Hepatocyte (in vitro differentiated cells): ENCODE measurements at regions not wholly inside any gene's neighbourhood (a gene's known extent, or its start where the extent isn't known, plus 50 kb on each side); places are given as distances from the start of the nearest gene placed in this dataset.

ENCODE experiments used
- DNase-seq: peaks from one replicate; pipeline ENCODE4 v3.0.0-alpha.2; 2016; ENCODE audit warnings: low spot score
- H2AFZ ChIP-seq: fragments of 200-600 bp; sonication (generic); 2 replicates; pipeline ENCODE4 v1.6.0; 2016; ENCODE audit warnings: antibody characterized with exemption, mild to moderate bottlenecking
- H3K27ac ChIP-seq: fragments of 200-600 bp; sonication (generic); 2 replicates; pipeline ENCODE4 v1.5.1; 2016; ENCODE audit warnings: mild to moderate bottlenecking
- H3K27me3 ChIP-seq: fragments of 200-600 bp; sonication (generic); 2 replicates; pipeline ENCODE4 v1.6.1; 2016
- H3K36me3 ChIP-seq: fragments of 200-600 bp; sonication (generic); replicated peaks from 2 replicates; pipeline ENCODE4 v1.5.1; 2016; ENCODE audit warnings: low read depth; ENCODE audit not compliant: insufficient read depth
- H3K4me1 ChIP-seq: fragments of 200-600 bp; sonication (generic); 2 replicates; pipeline ENCODE4 v1.5.1; 2016; ENCODE audit warnings: mild to moderate bottlenecking, moderate library complexity; ENCODE audit not compliant: insufficient read depth
- H3K4me2 ChIP-seq: fragments of 200-600 bp; sonication (generic); 2 replicates; pipeline ENCODE4 v1.6.0; 2016
- H3K4me3 ChIP-seq: fragments of 200-600 bp; sonication (generic); 2 replicates; pipeline ENCODE4 v1.5.1; 2016; ENCODE audit warnings: mild to moderate bottlenecking
- H3K79me2 ChIP-seq: fragments of 200-600 bp; sonication (generic); 2 replicates; pipeline ENCODE4 v1.6.0; 2017; ENCODE audit warnings: mild to moderate bottlenecking
- H3K9me2 ChIP-seq: fragments of 200-600 bp; sonication (generic); replicated peaks from 2 replicates; pipeline ENCODE4 v1.6.0; 2017; ENCODE audit warnings: mild to moderate bottlenecking; ENCODE audit not compliant: insufficient read depth
- H3K9me3 ChIP-seq: fragments of 200-600 bp; sonication (generic); 2 replicates; pipeline ENCODE4 v1.5.1; 2016; ENCODE audit warnings: low read depth, mild to moderate bottlenecking
- H4K20me1 ChIP-seq: fragments of 200-600 bp; sonication (generic); 2 replicates; pipeline ENCODE4 v1.6.0; 2016; ENCODE audit warnings: mild to moderate bottlenecking; ENCODE audit not compliant: insufficient read depth, poor library complexity, severe bottlenecking
- EZH2 ChIP-seq: fragments of 200-600 bp; sonication (generic); IDR thresholded peaks from 2 replicates; pipeline ENCODE4 v1.6.1; 2016; ENCODE audit warnings: antibody characterized with exemption, mild to moderate bottlenecking, borderline replicate concordance
- EZH2phosphoT487 ChIP-seq: fragments of 200-600 bp; sonication (generic); IDR thresholded peaks from one replicate; pipeline ENCODE4 v1.6.1; 2018; ENCODE audit warnings: antibody characterized with exemption, mild to moderate bottlenecking, low read depth, moderate library complexity; ENCODE audit not compliant: unreplicated experiment, severe bottlenecking
- WGBS: methylation state at CpG from one replicate; pipeline ENCODE4 v1.1.6; 2016; ENCODE audit warnings: low lambda C conversion rate; ENCODE audit errors: missing lambda C conversion rate; 5-methylcytosine and 5-hydroxymethylcytosine counted together
- TF ChIP-seq, protein P1 (sequence below): fragments of 200-600 bp; sonication (generic); IDR thresholded peaks from 2 replicates; pipeline ENCODE4 v1.5.1; 2016; ENCODE audit warnings: antibody characterized with exemption, mild to moderate bottlenecking; ENCODE audit not compliant: poor library complexity

DNA sequence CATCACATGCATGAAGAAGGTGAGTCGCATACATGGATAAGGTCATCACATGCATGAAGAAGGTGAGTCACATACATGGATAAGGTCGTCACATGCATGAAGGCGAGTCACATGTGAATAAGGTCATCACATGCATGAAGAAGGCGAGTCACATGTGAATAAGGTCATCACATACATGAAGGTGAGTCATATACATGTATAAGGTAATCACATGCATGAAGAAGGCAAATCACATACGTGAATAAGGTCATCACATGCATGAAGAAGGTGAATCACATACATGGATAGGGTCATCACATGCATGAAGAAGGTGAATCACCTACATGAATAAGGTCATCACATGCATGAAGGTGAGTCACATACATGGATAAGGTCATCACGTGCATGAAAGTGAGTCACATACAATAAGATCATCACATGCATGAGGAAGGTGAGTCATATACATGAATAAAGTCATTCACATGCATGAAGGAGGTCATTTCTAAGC, 105.1 kb upstream of the SDK2 start:
- no peak for DNase-seq
- H3K27ac ChIP-seq = no peak overlapping the region
- peaks cover 14% of the 10 kb centered on the region for H3K27me3 ChIP-seq
- no peak overlapping the region for H2AFZ ChIP-seq
- peaks cover 5% of the 10 kb centered on the region for H3K4me1 ChIP-seq
- no peaks in the 10 kb centered on the region for H3K79me2 ChIP-seq
- H3K36me3 ChIP-seq = no peaks in the 10 kb centered on the region
- no peak overlapping the region for H3K4me2 ChIP-seq
- H3K9me3 ChIP-seq = no peaks in the 10 kb centered on the region
- no peak overlapping the region for H3K4me3 ChIP-seq
- H3K9me2 ChIP-seq = no peaks in the 10 kb centered on the region
- TF ChIP-seq, protein P1, sequence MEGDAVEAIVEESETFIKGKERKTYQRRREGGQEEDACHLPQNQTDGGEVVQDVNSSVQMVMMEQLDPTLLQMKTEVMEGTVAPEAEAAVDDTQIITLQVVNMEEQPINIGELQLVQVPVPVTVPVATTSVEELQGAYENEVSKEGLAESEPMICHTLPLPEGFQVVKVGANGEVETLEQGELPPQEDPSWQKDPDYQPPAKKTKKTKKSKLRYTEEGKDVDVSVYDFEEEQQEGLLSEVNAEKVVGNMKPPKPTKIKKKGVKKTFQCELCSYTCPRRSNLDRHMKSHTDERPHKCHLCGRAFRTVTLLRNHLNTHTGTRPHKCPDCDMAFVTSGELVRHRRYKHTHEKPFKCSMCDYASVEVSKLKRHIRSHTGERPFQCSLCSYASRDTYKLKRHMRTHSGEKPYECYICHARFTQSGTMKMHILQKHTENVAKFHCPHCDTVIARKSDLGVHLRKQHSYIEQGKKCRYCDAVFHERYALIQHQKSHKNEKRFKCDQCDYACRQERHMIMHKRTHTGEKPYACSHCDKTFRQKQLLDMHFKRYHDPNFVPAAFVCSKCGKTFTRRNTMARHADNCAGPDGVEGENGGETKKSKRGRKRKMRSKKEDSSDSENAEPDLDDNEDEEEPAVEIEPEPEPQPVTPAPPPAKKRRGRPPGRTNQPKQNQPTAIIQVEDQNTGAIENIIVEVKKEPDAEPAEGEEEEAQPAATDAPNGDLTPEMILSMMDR = no peak
- 84% methylated on average over 6 of the region's 6 CpGs for WGBS
- no peaks in the 10 kb centered on the region for H4K20me1 ChIP-seq

DNA sequence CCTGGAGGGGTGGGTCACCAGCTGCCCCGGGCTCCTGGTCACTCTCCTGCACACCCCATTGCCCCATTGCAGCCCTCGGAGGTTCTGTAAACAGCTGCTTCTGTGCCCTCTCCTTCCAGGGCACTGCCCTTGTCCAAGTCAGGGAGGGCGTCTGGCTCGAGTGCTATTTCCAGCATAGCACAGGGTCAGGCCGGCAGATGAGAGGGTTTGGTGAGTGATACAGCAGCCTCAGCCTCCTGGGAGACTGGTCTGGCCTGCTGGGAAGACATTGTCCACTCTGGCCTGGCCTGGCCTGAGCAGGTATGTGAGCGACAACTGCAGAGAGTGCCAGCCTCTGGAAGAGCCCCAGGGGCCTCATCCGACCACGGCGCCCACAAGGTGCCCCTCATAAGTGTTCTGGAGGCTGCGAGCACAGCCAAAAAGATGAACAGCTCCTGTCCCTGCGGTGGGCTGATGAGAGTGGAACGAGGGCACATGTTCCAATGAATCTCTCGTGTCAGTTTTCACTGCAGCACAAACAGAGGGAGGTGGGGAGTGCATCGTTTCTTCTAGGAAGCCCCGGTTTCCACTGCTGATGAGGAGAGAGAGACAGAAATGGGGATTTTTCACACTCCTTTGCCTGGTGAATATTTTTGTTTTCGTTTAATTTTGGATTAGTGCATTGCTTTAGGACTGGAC, 105.8 kb upstream of the SDK2 start:
- Histone ChIP-seq H3K36me3 (no peaks in the 10 kb centered on the region), H3K27ac (no peak overlapping the region), H3K4me2 (no peak overlapping the region), H3K9me3 (no peaks in the 10 kb centered on the region), H4K20me1 (no peaks in the 10 kb centered on the region), H3K4me3 (no peak overlapping the region), H2AFZ (no peak overlapping the region), H3K79me2 (no peaks in the 10 kb centered on the region), H3K27me3 (peaks cover 14% of the 10 kb centered on the region), H3K9me2 (no peaks in the 10 kb centered on the region), H3K4me1 (peaks cover 5% of the 10 kb centered on the region)
- no peak for TF ChIP-seq EZH2phosphoT487
- TF ChIP-seq EZH2 = no peak
- TF ChIP-seq, protein P1 = no peak
- no peak for DNase-seq
- 77% methylated on average over 16 of the region's 16 CpGs for WGBS

DNA sequence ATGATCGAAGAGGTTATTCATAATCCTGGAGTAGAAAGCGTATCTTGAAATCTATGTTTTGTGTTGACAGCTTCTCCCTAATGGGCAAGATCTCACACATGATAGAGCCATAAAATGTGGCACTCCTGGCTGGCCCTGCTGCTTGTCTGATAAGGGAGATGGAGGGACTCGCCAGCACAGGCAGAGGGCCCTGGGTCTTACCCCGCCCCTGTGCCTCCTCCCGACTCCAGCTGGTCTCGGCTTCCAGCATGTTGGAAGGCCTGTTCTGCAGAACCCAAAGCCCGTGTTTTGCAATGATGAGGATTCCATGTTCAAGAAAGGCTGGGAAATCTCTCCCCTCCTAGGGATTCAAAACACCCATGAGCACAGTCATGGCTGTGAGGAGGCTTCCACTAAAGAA, 106.7 kb upstream of the SDK2 start:
- H3K9me3 ChIP-seq = no peaks in the 10 kb centered on the region
- WGBS = 26% methylated on average over 7 of the region's 7 CpGs
- no peaks in the 10 kb centered on the region for H3K36me3 ChIP-seq
- peak overlapping the region; percentile 10 for H3K4me2 ChIP-seq
- peaks cover 5% of the 10 kb centered on the region for H3K4me1 ChIP-seq
- H3K27me3 ChIP-seq = peaks cover 10% of the 10 kb centered on the region
- H3K79me2 ChIP-seq = no peaks in the 10 kb centered on the region
- DNase-seq = peak; percentile 73
- no peak overlapping the region for H3K4me3 ChIP-seq
- no peaks in the 10 kb centered on the region for H4K20me1 ChIP-seq
- no peaks in the 10 kb centered on the region for H3K9me2 ChIP-seq
- no peak for TF ChIP-seq EZH2phosphoT487
- TF ChIP-seq, protein P1 = no peak
- TF ChIP-seq EZH2 = no peak
- H3K27ac ChIP-seq = peak overlapping the region; percentile 47
- H2AFZ ChIP-seq = no peak overlapping the region
